ENCODE measurements at regions not wholly inside any gene's neighbourhood (a gene's known extent, or its start where the extent isn't known, plus 50 kb on each side); places are given as distances from the start of the nearest gene placed in this dataset.

- Mint-ChIP-seq H3K36me3 (no peaks in the 10 kb centered on the region), H3K4me3 (no peak overlapping the region), H3K27me3 (ENCODE audit: low read depth in 3 of 3) (peaks cover 2 to 8% (median 4%) of the 10 kb centered on the region in 3 donors), H3K9me3 (peaks cover 2 to 6% (median 4%) of the 10 kb centered on the region in 7 donors), H3K27ac (no peak overlapping the region), H3K4me1 (no peaks in the 10 kb centered on the region)
- Histone ChIP-seq H3K27me3 (ENCODE audit: control insufficient read depth in 2 of 2, insufficient read depth in 2 of 2, low read length in 2 of 2) (no peaks in the 10 kb centered on the region), H3K9ac (ENCODE audit: insufficient read depth, low read length, poor library complexity, severe bottlenecking) (no peak overlapping the region), H3K36me3 (replicated peaks in 1 of 2; ENCODE audit: control insufficient read depth in 1 of 2, insufficient read depth in 2 of 2, low read length in 2 of 2) (no peaks in the 10 kb centered on the region), H3K27ac (ENCODE audit: low read depth in 1 of 2, low read length in 2 of 2) (no peak overlapping the region), H2AFZ (ENCODE audit: insufficient read depth, low read depth, low read length, poor library complexity, severe bottlenecking) (no peak overlapping the region), H3K9me3 (replicated peaks in 1 of 2; ENCODE audit: control insufficient read depth in 1 of 2, insufficient read depth in 1 of 2, low read length in 2 of 2) (peaks cover 0 to 2% of the 10 kb centered on the region in 2 donors), H3K4me2 (replicated peaks; ENCODE audit: extremely low read depth, low read length, poor library complexity, severe bottlenecking) (no peak overlapping the region), H4K20me1 (ENCODE audit: insufficient read depth, low read length) (no peaks in the 10 kb centered on the region), H3K4me1 (ENCODE audit: control insufficient read depth in 1 of 2, insufficient read depth in 2 of 2, low read length in 2 of 2) (no peaks in the 10 kb centered on the region), H3K79me2 (ENCODE audit: insufficient read depth, low read length) (no peaks in the 10 kb centered on the region), H3K4me3 (replicated peaks in 1 of 3; ENCODE audit: low read depth in 2 of 3, low read length in 3 of 3) (no peak overlapping the region)
- no peak for DNase-seq
- WGBS (ENCODE audit: insufficient coverage), result no CpG with 5 or more reads among the region's 5 CpGs
- no peak for TF ChIP-seq CTCF (IDR thresholded peaks at IDR 0.05)
- intact Hi-C loops (cut with micrococcal nuclease), result no loop called here
These were observed 54.7 kb upstream of the ONECUT1 start for GRCh38 chr15:52844823-52845222.

Data from CD14-positive monocyte (primary cell).